ENCODE measurements at regions not wholly inside any gene's neighbourhood (a gene's known extent, or its start where the extent isn't known, plus 50 kb on each side); places are given as distances from the start of the nearest gene placed in this dataset.

- no peak for TF ChIP-seq ZBTB43 (CRISPR knock-in tag; IDR thresholded peaks at IDR 0.05)
- TF ChIP-seq JUND (IDR thresholded peaks at IDR 0.05; ENCODE audit: borderline replicate concordance, low read depth, low read length) = no peak
- TF ChIP-seq JUND (tag; IDR thresholded peaks at IDR 0.05; ENCODE audit: borderline replicate concordance, low read depth, low read length) = no peak
- no peak for TF ChIP-seq KDM1A (IDR thresholded peaks at IDR 0.05)
- TF ChIP-seq TCF7L2 (IDR thresholded peaks at IDR 0.05; ENCODE audit: low read depth, low read length) = no peak
These were observed 499.0 kb downstream of the RWDD3 start (continued) for GRCh38 chr1:95733031-95733430.

DNA sequence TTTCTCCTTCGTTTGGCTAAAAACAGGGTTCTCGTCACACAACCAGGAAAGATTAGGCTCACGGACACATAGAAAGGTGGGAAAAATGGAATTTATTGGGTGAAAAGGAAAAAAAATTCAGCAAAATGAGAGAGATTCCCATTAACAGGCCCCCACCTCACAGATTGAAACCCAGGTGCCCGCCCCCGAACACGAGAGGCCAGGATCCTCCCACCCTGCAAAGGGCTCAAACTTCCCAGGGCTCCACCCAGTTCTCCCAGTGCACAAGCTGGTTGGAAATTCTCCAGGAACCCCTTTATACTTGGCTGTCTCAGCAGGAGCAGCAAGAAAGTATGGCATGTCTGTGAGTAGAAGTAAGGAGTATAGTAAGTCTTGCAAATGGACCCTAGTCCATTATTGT is 499.7 kb downstream of the RWDD3 start:
- Histone ChIP-seq H3K4me2 (ENCODE audit: insufficient read depth, low read length) (no peak overlapping the region), H3K27me3 (ENCODE audit: control insufficient read depth in 2 of 2, insufficient read depth in 2 of 2, low read length in 2 of 2) (no peaks in the 10 kb centered on the region), H3K9me1 (ENCODE audit: control insufficient read depth, insufficient read depth, low read length) (no peaks in the 10 kb centered on the region), H3K9me3 (replicated peaks; ENCODE audit: control insufficient read depth, insufficient read depth, low read depth, low read length) (0 out of 2 replicates have a peak, but pooled peaks cover 2% of the 10 kb centered on the region), H2AFZ (ENCODE audit: low read depth, low read length) (no peak overlapping the region), H3K4me1 (replicated peaks in 1 of 2; ENCODE audit: control insufficient read depth in 2 of 2, insufficient read depth in 2 of 2, low read length in 2 of 2) (no peaks in the 10 kb centered on the region), H3K9ac (ENCODE audit: insufficient read depth in 1 of 2, low read depth in 2 of 2, low read length in 2 of 2) (no peak overlapping the region), H3K36me3 (ENCODE audit: control insufficient read depth, insufficient read depth, low read length) (no peaks in the 10 kb centered on the region), H3K79me2 (ENCODE audit: control insufficient read depth, insufficient read depth, low read length) (no peaks in the 10 kb centered on the region), H3K4me3 (no peak overlapping the region), H3K27ac (ENCODE audit: extremely low read depth, low read depth, low read length) (no peak overlapping the region), H4K20me1 (replicated peaks; ENCODE audit: control insufficient read depth, insufficient read depth, low read length) (no peaks in the 10 kb centered on the region)
- CTCF ChIA-PET (ENCODE audit: low intra/inter-chr PET ratio) = no interaction called here
- no peak for DNase-seq (ENCODE audit: extremely low read depth in 1 of 4, low spot score in 3 of 4)
- intact Hi-C loops (cut with micrococcal nuclease) = no loop called here
- POLR2A ChIA-PET = no interaction called here
- no peak for FAIRE-seq
- no peak for ATAC-seq
- in situ Hi-C loops (cut with MboI) = no loop called here
- WGBS (ENCODE audit: insufficient coverage, low coverage, missing lambda C conversion rate) = 0% methylated on average over 6 of the region's 6 CpGs
- BruUV-seq (replicated peaks) = no TSS peak
- TF ChIP-seq FOXJ2 (tag; IDR thresholded peaks at IDR 0.05) (no peak), NUFIP1 (IDR thresholded peaks at IDR 0.05; ENCODE audit: partially characterized antibody) (no peak), CHD1 (IDR thresholded peaks at IDR 0.05; ENCODE audit: low read length) (no peak), NR2C2 (CRISPR knock-in tag; IDR thresholded peaks at IDR 0.05) (no peak), NR2C2 (tag; IDR thresholded peaks at IDR 0.05) (no peak), TAF7 (tag; IDR thresholded peaks at IDR 0.05) (no peak)
- TF ChIP-seq, protein P1, sequence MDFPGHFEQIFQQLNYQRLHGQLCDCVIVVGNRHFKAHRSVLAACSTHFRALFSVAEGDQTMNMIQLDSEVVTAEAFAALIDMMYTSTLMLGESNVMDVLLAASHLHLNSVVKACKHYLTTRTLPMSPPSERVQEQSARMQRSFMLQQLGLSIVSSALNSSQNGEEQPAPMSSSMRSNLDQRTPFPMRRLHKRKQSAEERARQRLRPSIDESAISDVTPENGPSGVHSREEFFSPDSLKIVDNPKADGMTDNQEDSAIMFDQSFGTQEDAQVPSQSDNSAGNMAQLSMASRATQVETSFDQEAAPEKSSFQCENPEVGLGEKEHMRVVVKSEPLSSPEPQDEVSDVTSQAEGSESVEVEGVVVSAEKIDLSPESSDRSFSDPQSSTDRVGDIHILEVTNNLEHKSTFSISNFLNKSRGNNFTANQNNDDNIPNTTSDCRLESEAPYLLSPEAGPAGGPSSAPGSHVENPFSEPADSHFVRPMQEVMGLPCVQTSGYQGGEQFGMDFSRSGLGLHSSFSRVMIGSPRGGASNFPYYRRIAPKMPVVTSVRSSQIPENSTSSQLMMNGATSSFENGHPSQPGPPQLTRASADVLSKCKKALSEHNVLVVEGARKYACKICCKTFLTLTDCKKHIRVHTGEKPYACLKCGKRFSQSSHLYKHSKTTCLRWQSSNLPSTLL (IDR thresholded peaks at IDR 0.05) = no peak
- TF ChIP-seq, protein P2, sequence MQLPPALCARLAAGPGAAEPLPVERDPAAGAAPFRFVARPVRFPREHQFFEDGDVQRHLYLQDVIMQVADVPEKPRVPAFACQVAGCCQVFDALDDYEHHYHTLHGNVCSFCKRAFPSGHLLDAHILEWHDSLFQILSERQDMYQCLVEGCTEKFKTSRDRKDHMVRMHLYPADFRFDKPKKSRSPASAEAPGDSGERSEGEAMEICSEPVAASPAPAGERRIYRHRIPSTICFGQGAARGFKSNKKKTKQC (CRISPR knock-in tag; IDR thresholded peaks at IDR 0.05) = no peak
- TF ChIP-seq, protein P3, sequence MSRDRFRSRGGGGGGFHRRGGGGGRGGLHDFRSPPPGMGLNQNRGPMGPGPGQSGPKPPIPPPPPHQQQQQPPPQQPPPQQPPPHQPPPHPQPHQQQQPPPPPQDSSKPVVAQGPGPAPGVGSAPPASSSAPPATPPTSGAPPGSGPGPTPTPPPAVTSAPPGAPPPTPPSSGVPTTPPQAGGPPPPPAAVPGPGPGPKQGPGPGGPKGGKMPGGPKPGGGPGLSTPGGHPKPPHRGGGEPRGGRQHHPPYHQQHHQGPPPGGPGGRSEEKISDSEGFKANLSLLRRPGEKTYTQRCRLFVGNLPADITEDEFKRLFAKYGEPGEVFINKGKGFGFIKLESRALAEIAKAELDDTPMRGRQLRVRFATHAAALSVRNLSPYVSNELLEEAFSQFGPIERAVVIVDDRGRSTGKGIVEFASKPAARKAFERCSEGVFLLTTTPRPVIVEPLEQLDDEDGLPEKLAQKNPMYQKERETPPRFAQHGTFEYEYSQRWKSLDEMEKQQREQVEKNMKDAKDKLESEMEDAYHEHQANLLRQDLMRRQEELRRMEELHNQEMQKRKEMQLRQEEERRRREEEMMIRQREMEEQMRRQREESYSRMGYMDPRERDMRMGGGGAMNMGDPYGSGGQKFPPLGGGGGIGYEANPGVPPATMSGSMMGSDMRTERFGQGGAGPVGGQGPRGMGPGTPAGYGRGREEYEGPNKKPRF (IDR thresholded peaks at IDR 0.05; ENCODE audit: low read depth, low read length) = no peak
- TF ChIP-seq, protein P4, sequence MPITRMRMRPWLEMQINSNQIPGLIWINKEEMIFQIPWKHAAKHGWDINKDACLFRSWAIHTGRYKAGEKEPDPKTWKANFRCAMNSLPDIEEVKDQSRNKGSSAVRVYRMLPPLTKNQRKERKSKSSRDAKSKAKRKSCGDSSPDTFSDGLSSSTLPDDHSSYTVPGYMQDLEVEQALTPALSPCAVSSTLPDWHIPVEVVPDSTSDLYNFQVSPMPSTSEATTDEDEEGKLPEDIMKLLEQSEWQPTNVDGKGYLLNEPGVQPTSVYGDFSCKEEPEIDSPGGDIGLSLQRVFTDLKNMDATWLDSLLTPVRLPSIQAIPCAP (CRISPR knock-in tag; IDR thresholded peaks at IDR 0.05; ENCODE audit: borderline replicate concordance) = no peak
